SK-N-SH treated with all-trans-retinoic acid at 6 μM for 48 hours (cell line): ENCODE measurements at regions not wholly inside any gene's neighbourhood (a gene's known extent, or its start where the extent isn't known, plus 50 kb on each side); places are given as distances from the start of the nearest gene placed in this dataset.

ENCODE experiments used
- OSR1 ChIP-seq: fragments of 250-450 bp; sonication (Bioruptor Pico); IDR thresholded peaks from 2 replicates; pipeline ENCODE4 v1.8.0; 2022; ENCODE audit warnings: moderate library complexity, mild to moderate bottlenecking, inconsistent platforms
- PATZ1 ChIP-seq: fragments of 250-450 bp; sonication (Bioruptor Pico); IDR thresholded peaks from 2 replicates; pipeline ENCODE4 v1.8.0; 2020; ENCODE audit warnings: mild to moderate bottlenecking, moderate library complexity, borderline replicate concordance
- TOX ChIP-seq: fragments of 250-450 bp; sonication (Bioruptor Pico); IDR thresholded peaks from 2 replicates; pipeline ENCODE4 v1.8.0; 2021; ENCODE audit warnings: mild to moderate bottlenecking, moderate library complexity, borderline replicate concordance
- TSHZ2 ChIP-seq: fragments of 250-450 bp; sonication (Bioruptor Pico); IDR thresholded peaks from 2 replicates; pipeline ENCODE4 v1.5.0; 2020; ENCODE audit warnings: mild to moderate bottlenecking, moderate library complexity
- ZC3H10 ChIP-seq: fragments of 250-450 bp; sonication (Bioruptor Pico); IDR thresholded peaks from 2 replicates; pipeline ENCODE4 v1.5.1; 2021; ENCODE audit warnings: mild to moderate bottlenecking, moderate library complexity
- ZFP3 ChIP-seq: fragments of 250-450 bp; sonication (Bioruptor Pico); IDR thresholded peaks from 2 replicates; pipeline ENCODE4 v1.5.0; 2020; ENCODE audit warnings: mild to moderate bottlenecking, moderate library complexity
- ZNF565 ChIP-seq: fragments of 450-650 bp; formaldehyde crosslinking; conservative IDR thresholded peaks from 2 replicates; pipeline ENCODE4 v1.5.0; 2020; ENCODE audit warnings: low read depth, mild to moderate bottlenecking, moderate library complexity
- ZNF70 ChIP-seq: fragments of 450-650 bp; formaldehyde crosslinking; IDR thresholded peaks from 2 replicates; pipeline ENCODE4 v1.5.0; 2020; ENCODE audit warnings: mild to moderate bottlenecking, moderate library complexity

- TF ChIP-seq PATZ1 (CRISPR knock-in tag) (no peak), TOX (CRISPR knock-in tag) (no peak), TSHZ2 (CRISPR knock-in tag) (no peak), ZNF565 (CRISPR knock-in tag) (no peak), OSR1 (CRISPR knock-in tag) (no peak), ZC3H10 (CRISPR knock-in tag) (no peak), ZFP3 (CRISPR knock-in tag) (no peak), ZNF70 (CRISPR knock-in tag) (no peak)
Measured at GRCh38 chr20:6559791-6560190, 207.7 kb upstream of the BMP2 start.
